Thoracic aorta (tissue), 2 donors: ENCODE measurements at regions not wholly inside any gene's neighbourhood (a gene's known extent, or its start where the extent isn't known, plus 50 kb on each side); places are given as distances from the start of the nearest gene placed in this dataset.

Experiments
- ATAC-seq: fragments of 150-250 bp; one replicate; pipeline ENCODE4 v1.8.0; 2017; ENCODE audit warnings: low read depth; ENCODE audit not compliant: insufficient number of reproducible peaks, low FRiP score
- DNase-seq: peaks from one replicate; pipeline ENCODE4 v3.0.0-alpha.2; 2020; ENCODE audit warnings: low spot score
- H3K27ac ChIP-seq, 2 donors: fragments of 200-600 bp; sonication (generic); 1 replicate in 1 of 2; 2 replicates in 1 of 2; pipeline ENCODE4 v1.5.1; 2016; ENCODE audit warnings: mild to moderate bottlenecking in 2 of 2, moderate library complexity in 2 of 2
- H3K27me3 ChIP-seq: fragments of 200-600 bp; sonication (generic); replicated peaks from 2 replicates; pipeline ENCODE4 v1.6.0; 2016; ENCODE audit warnings: mild to moderate bottlenecking; ENCODE audit not compliant: insufficient read depth
- H3K36me3 ChIP-seq: fragments of 200-600 bp; sonication (generic); one replicate; pipeline ENCODE4 v1.5.1; 2016
- H3K4me1 ChIP-seq, 2 donors: fragments of 200-600 bp; sonication (generic); 1 replicate in 1 of 2; 2 replicates in 1 of 2; pipeline versions ENCODE4 v1.5.1 to v1.6.0; 2016; ENCODE audit warnings: low read depth in 2 of 2, mild to moderate bottlenecking in 1 of 2; ENCODE audit not compliant: control insufficient read depth in 1 of 2
- H3K4me3 ChIP-seq: fragments of 200-600 bp; sonication (generic); 2 replicates; pipeline ENCODE4 v1.5.1; 2016; ENCODE audit warnings: mild to moderate bottlenecking
- H3K9me3 ChIP-seq: fragments of 200-600 bp; sonication (generic); 2 replicates; pipeline ENCODE4 v1.5.1; 2016
- TF ChIP-seq, protein P1 (sequence below): fragments of 200-600 bp; sonication (generic); IDR thresholded peaks from one replicate; pipeline ENCODE4 v1.5.1; 2019; ENCODE audit warnings: antibody characterized with exemption

DNA sequence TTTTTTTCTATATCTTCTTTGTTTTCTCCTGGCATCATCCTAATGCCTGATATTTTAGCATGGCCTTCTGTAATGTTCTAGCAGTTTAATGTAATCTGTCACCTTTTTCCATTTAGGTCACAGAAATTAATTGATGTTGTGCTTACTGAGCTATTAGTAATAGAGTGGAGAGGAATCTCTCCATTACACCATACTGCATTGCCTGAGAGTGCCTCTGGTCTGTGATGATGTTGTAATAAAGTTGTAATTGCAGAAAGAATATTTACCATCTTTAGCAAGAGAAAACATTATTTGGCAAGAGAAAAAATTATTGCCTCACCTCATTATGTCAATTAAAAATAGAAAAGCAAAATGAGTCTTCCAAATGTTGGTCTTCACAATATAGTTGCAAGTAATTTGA is 213.2 kb downstream of the KCNJ3 start:
- H3K27ac ChIP-seq: no peak overlapping the region
- DNase-seq (no peak), ATAC-seq (no peak)
- no peaks in the 10 kb centered on the region for H3K4me1 ChIP-seq
- no peaks in the 10 kb centered on the region for H3K9me3 ChIP-seq
- no peaks in the 10 kb centered on the region for H3K36me3 ChIP-seq
- no peaks in the 10 kb centered on the region for H3K27me3 ChIP-seq
- no peak overlapping the region for H3K4me3 ChIP-seq
- TF ChIP-seq, protein P1, sequence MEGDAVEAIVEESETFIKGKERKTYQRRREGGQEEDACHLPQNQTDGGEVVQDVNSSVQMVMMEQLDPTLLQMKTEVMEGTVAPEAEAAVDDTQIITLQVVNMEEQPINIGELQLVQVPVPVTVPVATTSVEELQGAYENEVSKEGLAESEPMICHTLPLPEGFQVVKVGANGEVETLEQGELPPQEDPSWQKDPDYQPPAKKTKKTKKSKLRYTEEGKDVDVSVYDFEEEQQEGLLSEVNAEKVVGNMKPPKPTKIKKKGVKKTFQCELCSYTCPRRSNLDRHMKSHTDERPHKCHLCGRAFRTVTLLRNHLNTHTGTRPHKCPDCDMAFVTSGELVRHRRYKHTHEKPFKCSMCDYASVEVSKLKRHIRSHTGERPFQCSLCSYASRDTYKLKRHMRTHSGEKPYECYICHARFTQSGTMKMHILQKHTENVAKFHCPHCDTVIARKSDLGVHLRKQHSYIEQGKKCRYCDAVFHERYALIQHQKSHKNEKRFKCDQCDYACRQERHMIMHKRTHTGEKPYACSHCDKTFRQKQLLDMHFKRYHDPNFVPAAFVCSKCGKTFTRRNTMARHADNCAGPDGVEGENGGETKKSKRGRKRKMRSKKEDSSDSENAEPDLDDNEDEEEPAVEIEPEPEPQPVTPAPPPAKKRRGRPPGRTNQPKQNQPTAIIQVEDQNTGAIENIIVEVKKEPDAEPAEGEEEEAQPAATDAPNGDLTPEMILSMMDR: no peak

DNA sequence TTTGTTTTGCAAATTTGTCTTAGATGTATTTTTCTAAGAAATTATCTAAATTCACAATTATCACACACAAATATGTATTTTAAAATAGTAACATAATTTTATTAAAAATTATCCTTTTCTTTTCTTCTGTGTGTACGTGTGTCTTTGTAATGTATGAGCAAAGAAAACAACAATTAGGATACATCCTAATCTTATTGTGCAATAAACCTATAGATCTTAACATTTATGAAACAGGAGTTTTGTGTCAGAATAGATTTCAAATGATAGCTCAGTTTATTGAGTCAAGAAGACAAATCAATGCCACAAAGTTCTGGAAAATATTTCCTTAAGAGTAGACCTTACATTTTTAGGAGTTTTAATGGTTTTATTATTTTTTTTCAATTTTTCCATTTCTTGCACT is 212.2 kb downstream of the KCNJ3 start:
- no peak for DNase-seq
- TF ChIP-seq, protein P1: no peak
- Histone ChIP-seq H3K27me3 (no peaks in the 10 kb centered on the region), H3K4me3 (no peak overlapping the region), H3K9me3 (no peaks in the 10 kb centered on the region), H3K36me3 (no peaks in the 10 kb centered on the region), H3K27ac (no peak overlapping the region), H3K4me1 (no peaks in the 10 kb centered on the region)
- ATAC-seq: no peak

DNA sequence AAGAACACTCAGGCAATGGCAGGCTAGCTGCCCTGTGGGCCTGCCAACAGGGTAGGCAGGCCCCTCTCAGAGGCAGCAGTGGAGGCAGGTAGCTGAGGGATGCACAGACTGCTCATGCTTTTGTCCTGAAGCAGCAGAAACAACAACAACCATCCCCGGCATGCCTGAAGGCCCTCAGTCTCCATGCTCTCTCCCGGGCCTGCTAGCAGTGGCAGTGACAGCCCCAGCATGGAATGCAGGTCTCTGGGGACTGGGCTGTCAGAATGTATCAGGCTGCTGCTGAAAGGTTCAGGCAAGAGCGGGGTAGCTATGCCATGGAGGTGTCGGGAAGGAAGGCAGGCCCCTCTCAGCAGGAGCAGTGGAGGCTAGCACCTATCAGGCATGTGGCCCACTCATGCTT is 209.8 kb downstream of the KCNJ3 start:
- H3K9me3 ChIP-seq: no peaks in the 10 kb centered on the region
- H3K27ac ChIP-seq: no peak overlapping the region
- H3K4me1 ChIP-seq: no peaks in the 10 kb centered on the region
- TF ChIP-seq, protein P1: no peak
- H3K36me3 ChIP-seq: no peaks in the 10 kb centered on the region
- no peak overlapping the region for H3K4me3 ChIP-seq
- ATAC-seq: no peak
- DNase-seq: no peak
- no peaks in the 10 kb centered on the region for H3K27me3 ChIP-seq
